ENCODE measurements at regions not wholly inside any gene's neighbourhood (a gene's known extent, or its start where the extent isn't known, plus 50 kb on each side); places are given as distances from the start of the nearest gene placed in this dataset.

GRCh38 chr12:115403689-115404088 lies 719.7 kb upstream of the TBX3 start:
- POLR2A ChIA-PET (ENCODE audit: partially characterized antibody), result no interaction called here
- H3K36me3 ChIP-seq (ENCODE audit: control insufficient read depth in 2 of 4, insufficient read depth in 4 of 4, low read length in 3 of 4), result no peaks in the 10 kb centered on the region

More at GRCh38 chr12:115403689-115404088, 719.7 kb upstream of the TBX3 start:
- Histone ChIP-seq H3K79me2 (ENCODE audit: control insufficient read depth in 1 of 2, insufficient read depth in 2 of 2, low read length in 2 of 2) (no peaks in the 10 kb centered on the region), H3K27me3 (replicated peaks in 1 of 4; ENCODE audit: control insufficient read depth in 3 of 4, extremely low read depth in 1 of 4, insufficient read depth in 3 of 4, low read length in 3 of 4) (no peaks in the 10 kb centered on the region), H3K56ac (replicated peaks; ENCODE audit: insufficient read length, low read depth, low read length) (no peak overlapping the region), H3K9ac (replicated peaks in 1 of 4; ENCODE audit: extremely low read depth in 1 of 4, low read depth in 3 of 4, low read length in 3 of 4) (no peak overlapping the region), H3K23me2 (ENCODE audit: low read depth, low read length) (no peaks in the 10 kb centered on the region), H3K9me3 (ENCODE audit: insufficient read depth in 2 of 2, low read depth in 1 of 2, low read length in 1 of 2) (no peaks in the 10 kb centered on the region), H3K4me3 (ENCODE audit: extremely low read depth in 1 of 4, insufficient read depth in 2 of 4, low read depth in 3 of 4, low read length in 4 of 4) (no peak overlapping the region), H3K79me1 (ENCODE audit: low read depth, low read length) (no peaks in the 10 kb centered on the region), H4K20me1 (replicated peaks in 1 of 2; ENCODE audit: control insufficient read depth in 1 of 2, insufficient read depth in 2 of 2, low read length in 2 of 2) (no peaks in the 10 kb centered on the region), H3K4me1 (replicated peaks in 1 of 4; ENCODE audit: control insufficient read depth in 3 of 4, insufficient read depth in 4 of 4, low read length in 3 of 4) (peaks cover 0 to 3% (median under 1%) of the 10 kb centered on the region in 4 experiments; a peak in 4 of 7 replicates), H2BK120ac (replicated peaks; ENCODE audit: low read depth, low read length) (no peak overlapping the region), H3K23ac (ENCODE audit: insufficient read length) (no peak overlapping the region), H3K4ac (replicated peaks; ENCODE audit: insufficient read length, low read depth, low read length) (no peak overlapping the region), H3K27ac (ENCODE audit: low read depth, low read length) (no peak overlapping the region), H2BK12ac (ENCODE audit: low read depth, low read length) (no peak overlapping the region), H2AK5ac (ENCODE audit: low read depth, low read length) (no peak overlapping the region), H2BK5ac (ENCODE audit: low read depth, low read length) (no peak overlapping the region), H4K8ac (ENCODE audit: extremely low read depth, insufficient read depth, low read length) (no peak overlapping the region), H4K91ac (replicated peaks; ENCODE audit: insufficient read length, low read length) (no peak overlapping the region), H3K18ac (ENCODE audit: extremely low read depth, low read length) (no peak overlapping the region), H4K5ac (ENCODE audit: insufficient read length, low read depth, low read length) (no peak overlapping the region), H2BK20ac (ENCODE audit: low read length) (no peak overlapping the region), H2BK15ac (ENCODE audit: low read length) (no peak overlapping the region), H3K4me2 (ENCODE audit: insufficient read depth in 1 of 2, low read depth in 2 of 2, low read length in 2 of 2) (no peak overlapping the region), H2AFZ (ENCODE audit: low read length) (no peak overlapping the region), H3K14ac (ENCODE audit: insufficient read length) (no peak overlapping the region)
- 91% methylated on average over 5 of the region's 5 CpGs; no CpG with 5 or more reads in 1 of the 2 experiments for WGBS, 2 experiments (ENCODE audit: extremely low coverage in 1 of 2, insufficient coverage in 1 of 2, insufficient read length in 1 of 2, insufficient replicate concordance in 2 of 2, low coverage in 1 of 2, low lambda C conversion rate in 2 of 2, missing lambda C conversion rate in 1 of 2)
- TF ChIP-seq SUZ12 (IDR thresholded peaks at IDR 0.05; ENCODE audit: low read length) (no peak), CEBPB (IDR thresholded peaks at IDR 0.05; ENCODE audit: low read depth, low read length) (no peak), CTBP2 (IDR thresholded peaks at IDR 0.05; ENCODE audit: borderline replicate concordance, insufficient read depth, insufficient read length, low read length) (no peak), CBX5 (IDR thresholded peaks at IDR 0.05; ENCODE audit: low read depth, low read length) (no peak)
- CTCF ChIA-PET (ENCODE audit: partially characterized antibody), result no interaction called here
- DNase-seq (ENCODE audit: low read depth in 1 of 2, low spot score in 2 of 2) (no peak), FAIRE-seq (no peak)

Data from H1 (cell line).